GM19438 (cell line): ENCODE measurements at regions not wholly inside any gene's neighbourhood (a gene's known extent, or its start where the extent isn't known, plus 50 kb on each side); places are given as distances from the start of the nearest gene placed in this dataset.

Experiments
- ATAC-seq: cut with Tn5 transposase; IDR thresholded peaks from one replicate; pipeline ENCODE4 v1.9.1; 2021; ENCODE audit warnings: low read depth; ENCODE audit not compliant: unreplicated experiment

DNA sequence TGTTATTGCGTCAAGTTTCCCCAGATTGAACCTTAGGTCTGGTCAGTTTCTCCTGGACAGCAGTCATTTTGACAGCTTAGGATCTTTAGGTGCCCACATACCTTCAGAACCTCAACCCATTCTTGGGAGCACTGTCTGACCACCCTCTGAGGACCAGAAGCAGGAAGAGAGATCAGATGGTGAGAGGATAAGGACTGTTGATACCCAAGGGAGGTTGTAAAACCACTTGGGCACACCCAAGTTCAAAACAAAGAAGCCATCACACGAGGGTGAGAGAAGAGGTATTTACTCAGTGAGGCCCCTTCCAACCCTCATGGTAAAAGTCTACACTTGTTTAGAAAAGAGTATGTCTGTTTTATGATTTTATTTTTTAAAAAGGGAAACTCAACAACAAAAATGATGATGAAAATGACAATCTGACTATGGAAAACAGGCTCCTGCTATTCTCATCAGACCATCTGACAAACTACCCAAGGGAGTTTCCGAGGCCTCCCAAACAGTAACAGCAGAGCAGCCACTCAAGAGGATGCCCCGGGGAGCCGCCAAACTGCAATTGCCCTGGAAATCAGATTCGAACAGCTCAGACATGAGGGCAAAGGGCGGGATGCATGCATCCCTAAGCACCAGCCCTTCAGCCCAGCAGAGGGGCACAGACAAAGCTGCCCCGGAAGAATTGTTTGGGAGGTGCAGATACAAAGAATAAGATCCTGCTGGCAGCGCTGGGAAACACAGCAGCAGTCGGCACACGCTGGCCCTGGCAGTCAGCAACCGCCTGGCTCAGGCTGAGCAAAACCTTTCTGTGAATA lies 162.6 kb upstream of the PLEKHG7 start:
- ATAC-seq: no peak

GRCh38 chr12:92539110-92539749 lies 163.6 kb upstream of the PLEKHG7 start:
- ATAC-seq: peak; percentile 39

DNA sequence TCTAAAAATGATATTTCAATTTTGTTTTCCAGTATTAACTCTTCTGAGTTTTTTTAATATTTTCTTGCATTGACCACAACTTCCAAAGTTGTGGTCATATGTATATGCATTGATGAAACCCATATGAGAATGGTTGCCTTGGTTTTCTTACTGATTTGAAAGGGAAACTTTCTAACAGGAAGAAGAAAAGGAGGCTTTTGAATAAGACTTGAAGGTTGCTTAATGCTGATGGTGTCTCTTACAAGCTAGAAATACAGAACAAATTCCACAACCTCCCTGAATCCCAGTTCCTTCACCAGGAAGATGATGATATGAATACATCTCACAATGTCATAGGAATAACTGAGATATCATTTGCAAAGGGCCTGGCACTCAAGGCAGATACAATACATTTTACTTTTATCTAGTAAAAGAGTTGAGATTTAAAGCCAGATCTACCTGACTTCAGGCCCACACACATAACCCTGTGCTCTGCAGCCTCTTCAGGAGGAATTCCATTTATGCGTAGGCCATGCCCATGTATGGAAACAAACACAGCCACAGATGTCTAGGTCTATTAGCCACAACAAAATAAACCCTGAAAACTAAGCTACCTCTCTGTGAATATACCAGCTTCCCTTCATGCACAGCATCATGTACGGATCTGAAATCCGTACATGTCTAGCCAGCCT lies 165.4 kb upstream of the PLEKHG7 start:
- no peak for ATAC-seq

- no peak for ATAC-seq
Measured at GRCh38 chr12:92535961-92536360, 166.8 kb upstream of the PLEKHG7 start.

DNA sequence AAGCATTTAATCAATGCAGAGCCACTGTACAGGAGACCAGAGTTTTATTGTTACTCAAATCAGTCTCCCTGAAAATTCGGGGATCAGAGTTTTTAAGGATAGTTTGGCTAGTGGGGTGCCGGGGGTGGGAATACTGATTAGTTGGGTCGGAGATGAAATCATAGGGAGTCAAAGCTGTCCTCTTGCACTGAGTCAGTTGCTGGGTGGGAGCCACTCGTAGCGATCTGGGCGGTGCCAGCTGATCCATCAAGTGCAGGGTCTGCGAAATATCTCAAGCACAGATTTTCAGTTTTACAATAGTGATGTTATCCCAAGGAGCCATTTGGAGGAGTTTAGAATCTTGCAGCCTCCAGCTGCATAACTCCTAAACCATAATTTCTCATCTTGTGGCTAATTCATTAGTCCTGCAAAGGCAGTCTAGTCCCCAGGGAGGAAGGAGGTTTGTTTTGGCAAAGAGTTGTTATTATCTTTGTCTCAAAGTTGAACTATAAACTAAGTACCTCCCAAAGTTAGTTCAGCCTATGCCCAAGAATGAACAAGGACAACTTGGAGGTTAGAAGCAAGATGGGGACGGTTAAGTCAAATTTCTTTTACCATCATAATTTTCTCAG lies 169.4 kb upstream of the PLEKHG7 start:
- no peak for ATAC-seq

DNA sequence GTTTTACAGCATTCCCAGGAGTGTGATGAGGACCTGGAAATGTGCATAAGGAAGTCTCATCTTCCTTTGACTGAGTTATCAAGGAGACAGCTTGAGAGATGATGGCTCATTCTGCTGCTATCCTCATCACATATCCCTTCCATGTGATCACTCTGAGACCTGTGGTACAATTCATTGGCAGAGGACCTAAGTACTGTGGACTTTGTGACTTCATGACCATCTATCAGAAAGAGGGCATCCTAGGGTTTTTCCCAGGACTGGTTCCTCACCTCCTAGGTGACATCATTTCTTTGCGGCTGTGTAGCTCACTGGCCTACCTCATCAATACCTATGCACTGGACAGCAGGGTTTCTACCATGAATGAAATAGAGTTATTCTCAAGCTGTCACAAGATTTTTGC lies 172.1 kb upstream of the PLEKHG7 start:
- no peak for ATAC-seq

- no peak for ATAC-seq
Measured at GRCh38 chr12:92529944-92530343, 172.8 kb upstream of the PLEKHG7 start.

- no peak for ATAC-seq
Measured at GRCh38 chr12:92528586-92528985, 174.2 kb upstream of the PLEKHG7 start.

DNA sequence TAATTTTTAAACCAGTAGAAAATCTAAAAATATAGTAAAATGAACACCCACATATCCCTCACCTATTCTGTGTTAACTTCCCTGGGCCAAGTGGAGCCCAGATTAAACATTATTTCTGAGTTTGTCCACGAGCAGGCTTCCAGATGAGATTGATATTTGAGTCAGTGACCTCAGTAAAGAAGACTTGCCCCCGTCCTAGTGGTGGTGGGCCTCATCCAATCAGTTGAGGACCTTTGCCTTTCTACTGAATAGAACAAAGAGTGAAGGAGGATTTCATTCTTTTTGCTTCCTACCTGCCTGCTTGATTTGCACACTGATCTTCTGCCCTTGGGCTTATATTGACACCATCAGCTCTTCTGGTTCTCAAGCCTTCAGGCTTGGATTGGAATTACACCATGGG lies 174.7 kb upstream of the PLEKHG7 start:
- ATAC-seq: no peak

GRCh38 chr12:92524489-92524888 lies 178.3 kb upstream of the PLEKHG7 start:
- no peak for ATAC-seq

GRCh38 chr12:92520511-92520910 lies 182.3 kb upstream of the PLEKHG7 start:
- no peak for ATAC-seq

DNA sequence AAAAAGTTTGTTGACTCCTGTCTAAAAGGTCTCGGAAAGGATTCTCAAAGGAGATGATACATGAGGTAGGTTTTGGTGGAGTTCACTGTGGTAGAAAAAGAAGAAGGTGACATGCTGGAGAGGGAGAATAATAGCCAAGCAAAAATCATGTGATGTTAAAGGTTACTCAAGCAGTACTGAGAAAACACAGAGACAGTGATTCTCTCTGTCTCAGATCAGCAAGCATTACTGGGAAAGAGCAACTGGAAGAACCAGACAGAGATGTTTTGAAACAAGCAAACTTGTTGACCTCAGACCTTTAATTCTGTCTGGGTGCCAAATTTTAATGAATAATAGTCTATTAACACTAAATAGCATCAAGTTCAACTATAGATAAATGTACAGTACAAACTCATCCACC lies 183.5 kb upstream of the PLEKHG7 start:
- ATAC-seq: no peak

- ATAC-seq: no peak
Measured at GRCh38 chr12:92518071-92518470, 184.7 kb upstream of the PLEKHG7 start.

GRCh38 chr12:92516277-92516600 lies 186.6 kb upstream of the PLEKHG7 start:
- ATAC-seq: no peak

- no peak for ATAC-seq
Measured at GRCh38 chr12:92513231-92513730, 189.5 kb upstream of the PLEKHG7 start.

- no peak for ATAC-seq
Measured at GRCh38 chr12:92511786-92512185, 191.0 kb upstream of the PLEKHG7 start.

GRCh38 chr12:92509156-92509738 lies 193.5 kb upstream of the PLEKHG7 start:
- ATAC-seq: no peak

GRCh38 chr12:92506891-92507290 lies 195.9 kb upstream of the PLEKHG7 start:
- ATAC-seq: no peak

DNA sequence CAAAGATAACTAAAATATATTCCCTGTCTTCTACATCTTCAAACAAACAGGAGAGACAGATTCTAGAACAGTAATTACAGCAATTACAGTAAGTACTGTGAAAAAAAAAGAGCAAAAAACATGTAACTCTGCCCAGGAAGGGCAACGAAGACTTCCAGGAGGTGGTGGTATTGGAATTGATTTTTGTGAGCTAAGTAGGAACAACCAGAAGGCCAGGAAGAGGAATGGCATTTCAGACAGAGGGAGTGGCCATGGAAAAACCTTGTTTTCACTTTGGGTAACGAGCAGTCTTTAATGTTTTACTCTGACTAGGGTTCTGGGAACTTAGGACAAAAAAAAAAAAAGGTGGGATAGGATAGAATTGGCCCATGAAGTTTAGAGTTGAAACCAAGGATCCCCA lies 196.3 kb upstream of the PLEKHG7 start:
- ATAC-seq: no peak

DNA sequence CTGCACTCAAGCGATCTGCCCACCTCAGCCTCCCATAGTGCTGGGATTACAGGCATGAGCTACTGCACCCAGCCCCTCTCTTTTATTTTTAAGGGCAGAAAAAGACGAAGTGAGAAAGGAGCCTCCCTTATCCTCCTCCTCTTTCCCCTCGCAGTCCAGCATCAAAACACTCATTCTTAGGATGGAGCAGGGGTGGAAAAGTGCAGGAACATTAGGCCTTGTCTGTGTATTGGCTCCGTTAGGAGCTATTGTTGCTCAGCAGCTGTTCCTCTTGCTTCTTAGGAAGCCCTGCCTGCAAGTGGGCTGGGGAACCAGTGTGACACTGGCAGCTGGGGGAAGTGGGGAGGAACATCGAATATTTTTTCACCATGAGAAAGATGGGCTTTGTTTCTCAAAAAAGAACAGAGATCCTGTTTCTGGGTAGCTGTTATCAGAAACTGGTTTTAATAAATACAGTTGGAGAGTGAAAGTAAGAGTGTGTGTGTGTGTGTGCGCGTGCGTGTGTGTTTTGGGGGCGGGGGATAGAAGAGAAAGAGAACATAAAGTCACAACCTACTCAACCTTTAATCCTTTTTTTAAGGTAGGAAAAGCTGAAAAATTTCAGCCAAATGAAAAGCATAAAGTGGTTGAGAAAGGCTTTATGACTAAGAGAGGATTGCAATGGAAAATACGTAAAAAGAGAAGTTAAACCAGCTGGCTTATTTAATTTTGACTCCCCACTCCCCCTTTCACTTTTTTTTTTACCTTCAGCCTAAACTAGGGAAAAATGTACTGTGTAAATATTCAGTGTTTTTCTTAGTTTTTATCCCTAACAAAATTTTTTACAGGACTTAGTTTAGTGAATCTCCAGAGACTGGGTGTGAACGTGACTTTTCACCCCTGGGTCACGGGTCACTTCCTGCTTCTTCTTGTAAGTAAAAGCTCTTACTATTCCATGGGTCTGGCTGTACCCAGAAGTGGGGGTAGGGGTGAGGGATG lies 197.2 kb upstream of the PLEKHG7 start:
- peak; percentile 36 for ATAC-seq
